GM21825 (cell line): ENCODE measurements at regions not wholly inside any gene's neighbourhood (a gene's known extent, or its start where the extent isn't known, plus 50 kb on each side); places are given as distances from the start of the nearest gene placed in this dataset.
"Not testable (repeated sequence)": the region's sequence is repeated elsewhere in the genome, so short reads cannot be mapped to it uniquely, and the experiment has no call there.

Experiments used
- ATAC-seq: cut with Tn5 transposase; IDR thresholded peaks from one replicate; pipeline ENCODE4 v1.9.1; 2021; ENCODE audit warnings: mild to moderate bottlenecking, moderate library complexity; ENCODE audit not compliant: unreplicated experiment

- ATAC-seq = no peak
Measured at GRCh38 chr14:71800878-71801277, 131.4 kb upstream of the RGS6 start.

- ATAC-seq = no peak
Measured at GRCh38 chr14:71803539-71804260, 128.5 kb upstream of the RGS6 start.

- ATAC-seq = no peak
Measured at GRCh38 chr14:71804992-71805391, 127.2 kb upstream of the RGS6 start.

- not testable (repeated sequence) for ATAC-seq
Measured at GRCh38 chr14:71807049-71807448, 125.2 kb upstream of the RGS6 start.

- not testable (repeated sequence) for ATAC-seq
Measured at GRCh38 chr14:71810800-71811199, 121.4 kb upstream of the RGS6 start.

- ATAC-seq = no peak
Measured at GRCh38 chr14:71812693-71813092, 119.5 kb upstream of the RGS6 start.

GRCh38 chr14:71815110-71815509 is 117.1 kb upstream of the RGS6 start:
- no peak for ATAC-seq

GRCh38 chr14:71824816-71825215 is 107.4 kb upstream of the RGS6 start:
- no peak for ATAC-seq

- ATAC-seq = no peak
Measured at GRCh38 chr14:71833476-71833875, 98.8 kb upstream of the RGS6 start.

- ATAC-seq = no peak
Measured at GRCh38 chr14:71834284-71835204, 97.7 kb upstream of the RGS6 start.

- no peak for ATAC-seq
Measured at GRCh38 chr14:71852181-71852580, 80.0 kb upstream of the RGS6 start.

GRCh38 chr14:71855399-71856036 is 76.7 kb upstream of the RGS6 start:
- no peak for ATAC-seq

GRCh38 chr14:71856199-71856919 is 75.9 kb upstream of the RGS6 start:
- ATAC-seq = no peak

- ATAC-seq = no peak
Measured at GRCh38 chr14:71863049-71863448, 69.2 kb upstream of the RGS6 start.

GRCh38 chr14:71863766-71864165 is 68.5 kb upstream of the RGS6 start:
- ATAC-seq = no peak
